Fibroblast of lung (primary cell): ENCODE measurements at regions not wholly inside any gene's neighbourhood (a gene's known extent, or its start where the extent isn't known, plus 50 kb on each side); places are given as distances from the start of the nearest gene placed in this dataset.

ENCODE experiments used
- EZH2 ChIP-seq: IDR thresholded peaks from 2 replicates; pipeline ENCODE4 v1.5.1; 2012; ENCODE audit warnings: low read length, control low read depth, mild to moderate bottlenecking; ENCODE audit errors: missing control alignments
- TF ChIP-seq, protein P1 (sequence below), 2 donors: IDR thresholded peaks in 1 of 2; conservative IDR thresholded peaks in 1 of 2; 1 replicate in 1 of 2; 2 replicates in 1 of 2; pipeline ENCODE4 v1.5.1; 2011 to 2012; ENCODE audit warnings: low read length in 2 of 2, control low read depth in 1 of 2, inconsistent platforms in 1 of 2, low read depth in 1 of 2, mild to moderate bottlenecking in 1 of 2

DNA sequence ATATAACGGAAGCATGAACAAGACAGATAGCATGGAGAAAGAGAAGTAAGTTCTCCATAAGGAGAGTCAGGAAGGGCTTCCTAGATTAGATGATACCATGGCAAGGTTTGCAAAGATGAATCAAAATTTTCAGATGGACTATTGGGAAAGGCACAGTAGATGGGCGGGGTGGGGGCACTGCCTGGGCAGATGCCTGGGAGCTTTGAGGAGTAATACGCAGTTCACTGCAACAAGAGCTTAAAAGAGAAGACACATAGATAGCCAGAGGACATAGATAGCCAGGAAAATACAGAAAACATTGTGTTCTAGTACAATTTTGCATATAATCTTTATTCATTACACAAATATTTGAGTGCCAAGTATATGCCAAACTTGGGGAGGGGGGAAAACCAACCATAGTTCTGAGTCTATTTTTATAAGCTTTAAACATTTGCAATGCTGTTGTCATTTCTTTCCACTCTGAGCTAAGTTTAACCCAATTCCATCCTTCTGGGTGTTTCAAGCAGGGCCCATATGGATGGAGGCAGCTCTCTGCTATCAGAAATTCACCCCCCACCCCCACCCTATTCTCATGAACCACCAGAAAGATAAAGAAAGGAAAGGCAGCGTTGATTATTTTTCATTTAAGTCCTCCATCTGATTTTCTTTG, 120.6 kb downstream of the NUF2 start:
- TF ChIP-seq, protein P1, sequence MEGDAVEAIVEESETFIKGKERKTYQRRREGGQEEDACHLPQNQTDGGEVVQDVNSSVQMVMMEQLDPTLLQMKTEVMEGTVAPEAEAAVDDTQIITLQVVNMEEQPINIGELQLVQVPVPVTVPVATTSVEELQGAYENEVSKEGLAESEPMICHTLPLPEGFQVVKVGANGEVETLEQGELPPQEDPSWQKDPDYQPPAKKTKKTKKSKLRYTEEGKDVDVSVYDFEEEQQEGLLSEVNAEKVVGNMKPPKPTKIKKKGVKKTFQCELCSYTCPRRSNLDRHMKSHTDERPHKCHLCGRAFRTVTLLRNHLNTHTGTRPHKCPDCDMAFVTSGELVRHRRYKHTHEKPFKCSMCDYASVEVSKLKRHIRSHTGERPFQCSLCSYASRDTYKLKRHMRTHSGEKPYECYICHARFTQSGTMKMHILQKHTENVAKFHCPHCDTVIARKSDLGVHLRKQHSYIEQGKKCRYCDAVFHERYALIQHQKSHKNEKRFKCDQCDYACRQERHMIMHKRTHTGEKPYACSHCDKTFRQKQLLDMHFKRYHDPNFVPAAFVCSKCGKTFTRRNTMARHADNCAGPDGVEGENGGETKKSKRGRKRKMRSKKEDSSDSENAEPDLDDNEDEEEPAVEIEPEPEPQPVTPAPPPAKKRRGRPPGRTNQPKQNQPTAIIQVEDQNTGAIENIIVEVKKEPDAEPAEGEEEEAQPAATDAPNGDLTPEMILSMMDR (conservative IDR thresholded peaks at IDR 0.05 in 1 of 2, IDR thresholded peaks at IDR 0.05 in 1 of 2; ENCODE audit: low read depth in 1 of 2, low read length in 2 of 2), result no peak
- TF ChIP-seq EZH2, result no peak
